WTC11 (cell line): ENCODE measurements at regions not wholly inside any gene's neighbourhood (a gene's known extent, or its start where the extent isn't known, plus 50 kb on each side); places are given as distances from the start of the nearest gene placed in this dataset.

Experiments
- CREM ChIP-seq: sonication (generic); formaldehyde crosslinking; IDR thresholded peaks from 2 replicates; pipeline ENCODE4 v1.8.1; 2022; ENCODE audit warnings: mild to moderate bottlenecking, missing genetic modification reagents, moderate library complexity
- CTCF ChIP-seq: fragments of 200-600 bp; IDR thresholded peaks from 2 replicates; pipeline ENCODE4 v1.8.0; 2022; ENCODE audit warnings: antibody characterized with exemption
- ERG ChIP-seq: fragments of 250-450 bp; sonication (Bioruptor Pico); IDR thresholded peaks from 2 replicates; pipeline ENCODE4 v1.8.0; 2021; ENCODE audit warnings: mild to moderate bottlenecking
- ZBTB43 ChIP-seq: sonication (generic); formaldehyde crosslinking; IDR thresholded peaks from 2 replicates; pipeline ENCODE4 v1.8.1; 2023; ENCODE audit warnings: mild to moderate bottlenecking, missing genetic modification reagents
- ZNF512 ChIP-seq: sonication (generic); formaldehyde crosslinking; IDR thresholded peaks from 2 replicates; pipeline ENCODE4 v1.8.1; 2022; ENCODE audit warnings: missing genetic modification reagents, borderline replicate concordance

GRCh38 chr12:29072631-29073030 lies 76.4 kb upstream of the FAR2 start:
- TF ChIP-seq ZNF512 (CRISPR knock-in tag) = no peak
- TF ChIP-seq CTCF = no peak
- TF ChIP-seq CREM = no peak
- TF ChIP-seq ERG (CRISPR knock-in tag) = no peak
- TF ChIP-seq ZBTB43 (CRISPR knock-in tag) = no peak
